Naive thymus-derived CD4-positive, alpha-beta T cell (primary cell): ENCODE measurements at regions not wholly inside any gene's neighbourhood (a gene's known extent, or its start where the extent isn't known, plus 50 kb on each side); places are given as distances from the start of the nearest gene placed in this dataset.

Experiments used
- ATAC-seq: fragments of 150-1000 bp; cut with Tn5 transposase; 2 replicates; pipeline ENCODE4 v1.10.0; 2021; ENCODE audit warnings: mild to moderate bottlenecking, moderate library complexity
- CTCF ChIA-PET: fragments of 350-600 bp; sonication (Branson Sonifier 250); formaldehyde crosslinking; loops from one replicate; lab custom pipeline; 2021; ENCODE audit warnings: antibody characterized with exemption; lab: Charles Lee
- POLR2A ChIA-PET: fragments of 350-600 bp; sonication (Branson Sonifier 250); formaldehyde crosslinking; loops from one replicate; lab custom pipeline; 2021; ENCODE audit warnings: antibody characterized with exemption, inconsistent platforms; lab: Charles Lee
- DNase-seq, 9 donors: peaks; one replicate each; pipeline versions ENCODE4 v3.0.0 to v3.0.0-alpha.2; 2020 to 2022; ENCODE audit warnings: mixed read lengths in 1 of 9
- H3K27ac ChIP-seq: one replicate; pipeline ENCODE4 v1.7.0; 2013; ENCODE audit warnings: mild to moderate bottlenecking, low read depth, low read length, moderate library complexity
- H3K27me3 ChIP-seq, 2 donors: one replicate each; pipeline ENCODE4 v1.7.0; 2013; ENCODE audit warnings: low read length in 2 of 2, mild to moderate bottlenecking in 2 of 2, moderate library complexity in 2 of 2; ENCODE audit not compliant: control insufficient read depth in 2 of 2, insufficient read depth in 2 of 2
- H3K36me3 ChIP-seq, 3 experiments: 1 replicate in 2 of 3; 2 replicates in 1 of 3; pipeline ENCODE4 v1.7.0; 2013; ENCODE audit warnings: low read length in 3 of 3, mild to moderate bottlenecking in 3 of 3, moderate library complexity in 1 of 3; ENCODE audit not compliant: insufficient read depth in 3 of 3, control insufficient read depth in 2 of 3
- H3K4me1 ChIP-seq, 2 donors: one replicate each; pipeline ENCODE4 v1.7.0; 2013; ENCODE audit warnings: low read length in 2 of 2, mild to moderate bottlenecking in 2 of 2, moderate library complexity in 1 of 2; ENCODE audit not compliant: control insufficient read depth in 2 of 2, insufficient read depth in 2 of 2
- H3K4me3 ChIP-seq: 2 replicates; pipeline ENCODE4 v1.7.0; 2013; ENCODE audit warnings: mild to moderate bottlenecking, low read length
- H3K9me3 ChIP-seq, 3 experiments: 1 replicate in 2 of 3; 2 replicates in 1 of 3; pipeline ENCODE4 v1.7.0; 2013; ENCODE audit warnings: low read length in 3 of 3; ENCODE audit not compliant: control insufficient read depth in 2 of 3
- H3K27ac Mint-ChIP-seq, 9 donors: one replicate each; pipeline ENCODE4 v1.8.0; 2020 to 2022; ENCODE audit warnings: mixed read lengths in 9 of 9, mild to moderate bottlenecking in 8 of 9, moderate library complexity in 5 of 9, inconsistent platforms in 2 of 9
- H3K27me3 Mint-ChIP-seq, 5 donors: one replicate each; pipeline ENCODE4 v1.8.0; 2021 to 2022; ENCODE audit warnings: mixed read lengths in 5 of 5, mild to moderate bottlenecking in 1 of 5
- H3K36me3 Mint-ChIP-seq, 5 donors: one replicate each; pipeline ENCODE4 v1.8.0; 2020 to 2022; ENCODE audit warnings: mixed read lengths in 5 of 5, mild to moderate bottlenecking in 3 of 5, inconsistent platforms in 1 of 5
- H3K4me1 Mint-ChIP-seq, 7 donors: one replicate each; pipeline ENCODE4 v1.8.0; 2020 to 2022; ENCODE audit warnings: mixed read lengths in 7 of 7, mild to moderate bottlenecking in 3 of 7, inconsistent platforms in 1 of 7
- H3K4me3 Mint-ChIP-seq, 10 donors: one replicate each; pipeline ENCODE4 v1.8.0; 2020 to 2022; ENCODE audit warnings: mild to moderate bottlenecking in 10 of 10, mixed read lengths in 10 of 10, moderate library complexity in 6 of 10, inconsistent platforms in 2 of 10
- H3K9me3 Mint-ChIP-seq, 11 donors: one replicate each; pipeline ENCODE4 v1.8.0; 2020 to 2022; ENCODE audit warnings: mixed read lengths in 11 of 11, mild to moderate bottlenecking in 4 of 11, inconsistent platforms in 1 of 11, moderate library complexity in 1 of 11
- intact Hi-C, 2 donors: fragments of 100-400 bp; cut with micrococcal nuclease; formaldehyde crosslinking; loops; one replicate each; pipeline ENCODE4 v1.15.1; 2023

DNA sequence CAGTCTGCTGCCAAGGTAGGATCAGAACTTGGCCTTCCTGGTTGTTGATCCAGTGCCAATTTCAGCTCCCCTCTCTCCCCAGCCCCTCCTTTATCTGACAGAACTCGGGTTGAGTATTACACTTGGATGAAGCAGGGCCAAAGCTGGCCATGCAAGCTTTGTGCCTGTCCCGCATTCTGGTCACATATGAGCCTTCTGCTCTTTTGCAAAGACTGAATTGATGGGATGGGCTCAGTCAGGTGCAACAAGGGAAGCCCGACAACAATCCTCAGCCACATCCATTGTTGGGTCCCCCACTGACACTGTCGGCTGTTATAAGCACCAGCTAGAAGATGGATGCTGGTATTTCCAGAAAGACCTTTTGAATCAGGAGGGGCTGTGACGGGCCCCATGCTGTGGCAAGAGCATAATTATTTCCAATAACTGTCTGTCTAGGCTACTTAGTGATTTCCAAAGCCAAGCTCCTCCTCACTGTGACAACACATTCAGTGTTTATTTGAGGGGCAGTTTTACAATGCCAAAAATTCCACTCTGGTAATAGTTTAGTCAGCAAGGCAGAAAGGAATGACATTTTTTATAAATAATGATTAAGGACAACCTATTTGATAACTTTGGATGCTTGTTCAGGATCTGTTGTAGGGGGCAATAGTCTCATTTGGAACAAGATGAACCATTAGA lies 146.8 kb upstream of the FRMD4B start:
- POLR2A ChIA-PET = no interaction called here
- H3K9me3 ChIP-seq = no peaks in the 10 kb centered on the region
- intact Hi-C loops = no loop called here
- H3K4me1 Mint-ChIP-seq = no peaks in the 10 kb centered on the region
- no peaks in the 10 kb centered on the region for H3K36me3 Mint-ChIP-seq
- no peaks in the 10 kb centered on the region for H3K36me3 ChIP-seq
- no peak overlapping the region for H3K27ac Mint-ChIP-seq
- no peak for ATAC-seq
- no peak overlapping the region for H3K27ac ChIP-seq
- no peak overlapping the region for H3K4me3 ChIP-seq
- no peak overlapping the region for H3K4me3 Mint-ChIP-seq
- DNase-seq = no peak
- H3K27me3 Mint-ChIP-seq = peaks cover 0 to 14% (median 0%) of the 10 kb centered on the region in 5 donors
- peaks cover 0 to 2% (median 0%) of the 10 kb centered on the region in 11 donors for H3K9me3 Mint-ChIP-seq
- CTCF ChIA-PET = no interaction called here
- H3K4me1 ChIP-seq = no peaks in the 10 kb centered on the region
- H3K27me3 ChIP-seq = no peaks in the 10 kb centered on the region

DNA sequence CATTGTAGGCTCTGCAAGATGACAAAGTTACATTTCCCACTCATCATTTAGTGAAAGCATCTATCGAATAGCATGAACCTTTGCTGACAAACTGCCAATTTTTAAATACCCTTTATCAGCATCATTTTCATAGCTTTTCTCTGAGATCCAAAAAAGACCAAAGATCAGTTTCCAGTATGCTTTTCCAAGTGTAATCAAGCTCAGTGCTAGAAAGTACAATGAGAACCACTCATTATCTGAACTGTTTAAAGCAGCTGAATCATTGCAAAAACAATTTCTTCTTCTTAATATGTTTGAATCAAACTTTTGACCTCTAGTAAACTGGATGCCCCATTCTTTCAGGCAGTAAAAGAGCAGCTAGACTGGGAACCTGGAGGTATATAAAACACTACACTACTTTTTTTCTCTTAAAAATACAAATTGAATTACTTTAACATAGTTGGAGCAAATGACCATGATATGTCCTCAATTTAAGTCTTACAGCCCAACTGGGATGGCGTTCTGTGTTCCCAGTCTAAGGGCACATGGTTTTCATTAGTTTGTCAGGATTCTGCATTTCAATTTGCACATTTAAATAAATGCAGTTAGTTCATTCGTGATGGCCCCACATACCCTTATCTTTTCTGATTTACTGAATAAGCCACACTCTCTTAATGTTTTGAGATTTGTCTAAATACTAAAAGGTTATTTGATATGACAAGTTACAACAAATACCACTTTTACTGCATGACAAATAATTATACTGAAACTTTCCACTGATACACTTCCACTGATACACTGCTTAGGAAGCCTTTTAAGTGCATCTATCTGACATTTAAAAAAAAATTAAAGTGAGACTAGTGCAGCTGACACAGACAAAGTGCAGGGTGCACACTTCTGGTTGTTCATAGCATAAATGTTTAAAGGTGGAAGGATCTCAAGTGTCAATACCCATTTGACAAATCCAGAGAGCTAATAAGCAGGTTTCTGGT lies 146.0 kb upstream of the FRMD4B start:
- H3K4me1 Mint-ChIP-seq = no peaks in the 10 kb centered on the region
- H3K9me3 Mint-ChIP-seq = peaks cover 0 to 1% (median 0%) of the 10 kb centered on the region in 11 donors
- Histone ChIP-seq H3K27ac (no peak overlapping the region), H3K36me3 (no peaks in the 10 kb centered on the region), H3K9me3 (no peaks in the 10 kb centered on the region), H3K4me1 (no peaks in the 10 kb centered on the region), H3K27me3 (no peaks in the 10 kb centered on the region), H3K4me3 (no peak overlapping the region)
- H3K36me3 Mint-ChIP-seq = no peaks in the 10 kb centered on the region
- H3K4me3 Mint-ChIP-seq = no peak overlapping the region
- peaks cover 0 to 17% (median 0%) of the 10 kb centered on the region in 5 donors for H3K27me3 Mint-ChIP-seq
- H3K27ac Mint-ChIP-seq = no peak overlapping the region
- ChIA-PET CTCF (no interaction called here), POLR2A (no interaction called here)
- intact Hi-C loops = no loop called here
- DNase-seq (no peak), ATAC-seq (no peak)

DNA sequence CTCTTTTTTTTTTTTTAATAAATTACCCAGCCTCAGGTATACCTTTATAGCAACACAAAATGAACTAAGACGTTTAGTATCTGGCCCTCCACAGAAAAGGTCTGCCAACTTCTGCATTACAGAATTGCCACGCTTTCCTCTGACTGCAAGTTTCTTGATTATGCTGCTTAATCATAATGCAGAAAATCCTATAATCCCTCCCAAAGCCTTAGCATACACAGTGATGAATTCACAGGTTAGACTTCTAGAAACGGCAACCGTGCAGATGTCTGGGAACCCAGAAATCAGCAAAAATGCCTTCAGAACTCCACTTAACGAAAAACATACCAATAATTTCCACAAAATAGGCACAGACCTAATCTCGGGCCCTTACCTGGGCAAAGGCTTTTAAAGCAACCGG lies 144.7 kb upstream of the FRMD4B start:
- no peaks in the 10 kb centered on the region for H3K4me1 ChIP-seq
- no peak overlapping the region for H3K4me3 ChIP-seq
- no peak overlapping the region for H3K27ac ChIP-seq
- DNase-seq (no peak), ATAC-seq (no peak)
- ChIA-PET POLR2A (no interaction called here), CTCF (no interaction called here)
- Mint-ChIP-seq H3K4me1 (peaks cover 0 to under 1% (median 0%) of the 10 kb centered on the region in 7 donors), H3K36me3 (no peaks in the 10 kb centered on the region), H3K9me3 (peaks cover 0 to 1% (median 0%) of the 10 kb centered on the region in 11 donors), H3K27me3 (peaks cover 0 to 20% (median 0%) of the 10 kb centered on the region in 5 donors), H3K27ac (no peak overlapping the region), H3K4me3 (no peak overlapping the region)
- H3K9me3 ChIP-seq = no peaks in the 10 kb centered on the region
- intact Hi-C loops = no loop called here
- no peaks in the 10 kb centered on the region for H3K36me3 ChIP-seq
- H3K27me3 ChIP-seq = no peaks in the 10 kb centered on the region

DNA sequence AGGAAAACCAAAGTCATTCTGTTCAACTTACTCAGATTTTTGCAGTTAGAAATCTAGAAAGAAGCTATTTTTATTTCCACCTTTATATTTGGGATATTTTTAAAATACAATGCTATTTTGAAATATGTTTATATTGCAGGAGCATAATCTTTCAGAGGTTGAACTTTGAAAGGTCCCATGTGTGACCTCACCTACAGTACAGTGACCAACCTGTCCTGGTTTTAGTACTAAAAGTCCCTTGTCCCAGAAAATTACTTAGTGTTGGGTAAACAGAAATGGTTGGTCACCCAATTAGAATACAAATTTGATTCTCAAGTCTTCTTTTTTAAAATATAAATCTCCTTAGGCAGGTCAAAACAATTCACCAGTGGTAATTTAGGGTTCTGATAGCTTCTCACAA lies 141.6 kb upstream of the FRMD4B start:
- Histone ChIP-seq H3K36me3 (no peaks in the 10 kb centered on the region), H3K27me3 (no peaks in the 10 kb centered on the region), H3K4me1 (no peaks in the 10 kb centered on the region), H3K9me3 (no peaks in the 10 kb centered on the region), H3K27ac (no peak overlapping the region), H3K4me3 (no peak overlapping the region)
- intact Hi-C loops = no loop called here
- Mint-ChIP-seq H3K27me3 (peaks cover 0 to 14% (median 0%) of the 10 kb centered on the region in 5 donors), H3K36me3 (peaks cover 0 to 4% (median 0%) of the 10 kb centered on the region in 5 donors), H3K27ac (no peak overlapping the region), H3K9me3 (peaks cover 0 to 9% (median 2%) of the 10 kb centered on the region in 11 donors), H3K4me3 (no peak overlapping the region), H3K4me1 (peaks cover 0 to 2% (median 0%) of the 10 kb centered on the region in 7 donors)
- POLR2A ChIA-PET = no interaction called here
- ATAC-seq = no peak
- CTCF ChIA-PET = no interaction called here
- no peak for DNase-seq

DNA sequence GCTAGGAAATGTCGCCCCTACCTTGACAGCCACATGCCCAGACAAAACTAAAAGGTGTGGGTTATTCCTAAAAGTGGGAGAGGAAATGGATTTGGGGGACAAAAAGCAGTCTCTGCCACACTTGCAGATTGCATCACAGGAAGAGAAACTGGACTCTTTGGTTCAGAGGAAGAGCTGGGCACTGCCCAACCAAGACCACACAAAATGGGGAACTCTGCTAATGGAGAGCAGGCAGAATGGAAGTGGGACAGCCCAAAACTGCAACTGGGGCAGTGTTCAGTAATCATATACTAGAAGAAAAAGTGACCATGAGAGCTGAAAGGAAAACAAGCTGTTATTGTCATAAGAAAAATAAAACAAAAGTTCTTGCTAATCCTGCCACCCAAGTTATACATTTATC lies 138.9 kb upstream of the FRMD4B start:
- ATAC-seq = no peak
- POLR2A ChIA-PET = no interaction called here
- no peak overlapping the region for H3K4me3 ChIP-seq

DNA sequence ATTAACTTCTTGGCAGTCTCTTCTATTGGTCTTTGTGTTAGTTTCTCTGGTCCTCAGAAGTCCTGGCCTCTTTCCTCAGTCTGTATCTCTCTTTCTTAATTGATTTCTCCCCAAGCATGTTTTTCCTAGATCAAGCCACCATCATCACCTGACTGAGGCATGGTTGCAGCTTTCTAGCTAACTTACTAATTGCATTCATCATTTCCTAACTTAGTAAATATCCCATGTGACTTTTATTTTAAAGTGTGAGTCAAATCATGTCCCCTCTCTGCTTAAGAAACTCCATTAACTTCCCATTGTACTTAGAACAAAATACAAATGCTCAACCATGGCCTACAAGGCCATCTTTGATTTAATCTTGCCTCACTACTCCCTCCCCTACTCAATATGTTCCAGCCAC lies 135.4 kb upstream of the FRMD4B start:
- no peaks in the 10 kb centered on the region for H3K9me3 ChIP-seq
- ChIA-PET POLR2A (no interaction called here), CTCF (no interaction called here)
- DNase-seq (no peak), ATAC-seq (no peak)
- peaks cover 0 to 4% (median 0%) of the 10 kb centered on the region in 5 donors for H3K36me3 Mint-ChIP-seq
- no peak overlapping the region for H3K4me3 ChIP-seq
- H3K27me3 Mint-ChIP-seq = peaks cover 0 to 5% (median 4%) of the 10 kb centered on the region in 5 donors
- H3K27me3 ChIP-seq = no peaks in the 10 kb centered on the region
- no peak overlapping the region for H3K27ac ChIP-seq
- no peaks in the 10 kb centered on the region for H3K36me3 ChIP-seq
- intact Hi-C loops = no loop called here
- no peaks in the 10 kb centered on the region for H3K4me1 ChIP-seq
- H3K27ac Mint-ChIP-seq = no peak overlapping the region
- H3K4me1 Mint-ChIP-seq = peaks cover 0 to 2% (median 0%) of the 10 kb centered on the region in 7 donors
- H3K4me3 Mint-ChIP-seq = no peak overlapping the region
- peaks cover 0 to 9% (median 2%) of the 10 kb centered on the region in 11 donors for H3K9me3 Mint-ChIP-seq

More for the DNA sequence above, 138.9 kb upstream of the FRMD4B start:
- H3K4me3 Mint-ChIP-seq = no peak overlapping the region
- no peak overlapping the region for H3K27ac ChIP-seq
- H3K9me3 ChIP-seq = no peaks in the 10 kb centered on the region
- peaks cover 0 to 4% (median 0%) of the 10 kb centered on the region in 5 donors for H3K36me3 Mint-ChIP-seq
- no peak overlapping the region for H3K27ac Mint-ChIP-seq
- intact Hi-C loops = no loop called here
- H3K27me3 ChIP-seq = no peaks in the 10 kb centered on the region
- no peaks in the 10 kb centered on the region for H3K4me1 ChIP-seq
- H3K36me3 ChIP-seq = no peaks in the 10 kb centered on the region
- CTCF ChIA-PET = no interaction called here
- peaks cover 0 to 14% (median 4%) of the 10 kb centered on the region in 5 donors for H3K27me3 Mint-ChIP-seq
- peaks cover 0 to 9% (median 2%) of the 10 kb centered on the region in 11 donors for H3K9me3 Mint-ChIP-seq
- peaks cover 0 to 2% (median 0%) of the 10 kb centered on the region in 7 donors for H3K4me1 Mint-ChIP-seq
- DNase-seq = no peak
